ENCODE measurements at regions not wholly inside any gene's neighbourhood (a gene's known extent, or its start where the extent isn't known, plus 50 kb on each side); places are given as distances from the start of the nearest gene placed in this dataset.

- TF ChIP-seq, protein P1, sequence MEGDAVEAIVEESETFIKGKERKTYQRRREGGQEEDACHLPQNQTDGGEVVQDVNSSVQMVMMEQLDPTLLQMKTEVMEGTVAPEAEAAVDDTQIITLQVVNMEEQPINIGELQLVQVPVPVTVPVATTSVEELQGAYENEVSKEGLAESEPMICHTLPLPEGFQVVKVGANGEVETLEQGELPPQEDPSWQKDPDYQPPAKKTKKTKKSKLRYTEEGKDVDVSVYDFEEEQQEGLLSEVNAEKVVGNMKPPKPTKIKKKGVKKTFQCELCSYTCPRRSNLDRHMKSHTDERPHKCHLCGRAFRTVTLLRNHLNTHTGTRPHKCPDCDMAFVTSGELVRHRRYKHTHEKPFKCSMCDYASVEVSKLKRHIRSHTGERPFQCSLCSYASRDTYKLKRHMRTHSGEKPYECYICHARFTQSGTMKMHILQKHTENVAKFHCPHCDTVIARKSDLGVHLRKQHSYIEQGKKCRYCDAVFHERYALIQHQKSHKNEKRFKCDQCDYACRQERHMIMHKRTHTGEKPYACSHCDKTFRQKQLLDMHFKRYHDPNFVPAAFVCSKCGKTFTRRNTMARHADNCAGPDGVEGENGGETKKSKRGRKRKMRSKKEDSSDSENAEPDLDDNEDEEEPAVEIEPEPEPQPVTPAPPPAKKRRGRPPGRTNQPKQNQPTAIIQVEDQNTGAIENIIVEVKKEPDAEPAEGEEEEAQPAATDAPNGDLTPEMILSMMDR (IDR thresholded peaks at IDR 0.05; ENCODE audit: insufficient read depth, low read length, poor library complexity, severe bottlenecking): no peak
- TF ChIP-seq EZH2phosphoT487 (conservative IDR thresholded peaks at IDR 0.05; ENCODE audit: low read length): no peak
These were observed 249.5 kb upstream of the POU3F1 start for GRCh38 chr1:38296047-38296446.
